NCI-H1092 treated with DMSO at 0.1 percent for 48 hours (cell line): ENCODE measurements at regions not wholly inside any gene's neighbourhood (a gene's known extent, or its start where the extent isn't known, plus 50 kb on each side); places are given as distances from the start of the nearest gene placed in this dataset.
"Not testable (repeated sequence)": the region's sequence is repeated elsewhere in the genome, so short reads cannot be mapped to it uniquely, and the experiment has no call there.

Experiments used
- DNase-seq: peaks from one replicate; lab custom pipeline; 2025; lab: John Stamatoyannopoulos, UW

- not testable (repeated sequence) for DNase-seq
These were observed 89.0 kb upstream of the RANBP6 start for GRCh38 chr9:6104406-6104805.

- DNase-seq, result not testable (repeated sequence)
These were observed 88.5 kb upstream of the RANBP6 start for GRCh38 chr9:6103911-6104310.

DNA sequence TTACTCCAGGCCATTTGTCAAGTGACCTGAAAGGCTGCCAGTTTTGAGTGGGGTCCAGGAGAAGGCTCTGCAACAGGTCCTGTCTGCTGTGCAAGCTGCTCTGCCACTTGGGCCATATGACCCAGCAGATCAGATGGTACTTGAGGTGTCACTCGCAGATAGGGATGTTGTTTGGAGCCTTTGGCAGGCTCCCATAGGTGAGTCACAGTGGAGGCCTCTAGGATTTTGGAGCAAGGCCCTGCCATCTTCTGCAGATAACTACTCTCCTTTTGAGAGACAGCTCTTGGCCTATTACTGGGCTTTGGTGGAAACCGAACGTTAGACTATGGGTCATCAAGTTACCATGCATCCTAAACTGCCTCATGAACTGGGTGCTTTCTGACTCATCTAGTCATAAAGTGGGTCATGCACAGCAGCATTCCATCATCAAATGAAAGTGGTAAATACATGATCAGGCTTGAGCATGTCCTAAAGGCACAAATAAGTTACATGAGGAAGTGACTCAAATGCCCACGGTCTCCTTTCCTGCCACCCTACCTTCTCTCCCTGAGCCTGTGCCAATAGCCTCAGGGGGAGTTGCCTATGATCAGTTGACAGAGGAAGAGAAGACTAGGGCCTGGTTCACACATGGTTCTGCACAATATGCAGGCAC is 87.0 kb upstream of the RANBP6 start:
- not testable (repeated sequence) for DNase-seq

DNA sequence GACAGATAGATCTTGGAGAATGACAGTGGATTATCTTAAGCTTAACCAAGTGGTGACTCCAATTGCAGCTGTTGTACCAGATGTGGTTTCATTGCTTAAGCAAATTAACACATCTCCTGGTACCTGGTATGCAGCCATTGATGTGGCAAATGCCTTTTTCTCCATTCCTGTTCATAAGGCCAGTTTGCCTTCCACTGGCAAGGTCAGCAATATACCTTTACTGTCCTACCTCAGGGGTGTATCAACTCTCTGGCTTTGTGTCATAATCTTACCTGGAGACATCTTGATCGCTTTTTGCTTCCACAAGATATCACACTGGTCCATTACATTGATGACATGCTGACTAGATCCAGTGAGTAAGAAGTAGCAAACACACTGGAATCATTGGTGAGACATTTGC is 86.3 kb upstream of the RANBP6 start:
- not testable (repeated sequence) for DNase-seq

DNA sequence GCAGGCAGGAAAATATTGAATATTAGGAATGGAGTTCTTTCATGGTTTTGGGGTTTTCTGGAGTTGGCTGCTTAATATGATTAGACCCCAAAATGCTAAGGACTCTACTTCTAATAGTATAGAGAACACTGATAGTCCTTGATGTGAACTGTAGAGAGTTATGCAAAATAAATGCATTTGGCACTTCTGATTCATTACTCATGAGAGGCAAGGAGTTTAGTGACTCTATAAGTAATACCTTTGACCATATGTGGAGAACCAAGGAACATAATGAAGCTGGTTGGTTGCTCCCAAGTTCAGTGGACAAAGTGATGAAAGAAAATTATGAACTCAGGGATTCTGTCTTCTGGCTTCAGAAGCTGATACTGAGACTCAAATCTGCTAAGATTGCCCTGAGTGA is 83.9 kb upstream of the RANBP6 start:
- DNase-seq, result not testable (repeated sequence)

DNA sequence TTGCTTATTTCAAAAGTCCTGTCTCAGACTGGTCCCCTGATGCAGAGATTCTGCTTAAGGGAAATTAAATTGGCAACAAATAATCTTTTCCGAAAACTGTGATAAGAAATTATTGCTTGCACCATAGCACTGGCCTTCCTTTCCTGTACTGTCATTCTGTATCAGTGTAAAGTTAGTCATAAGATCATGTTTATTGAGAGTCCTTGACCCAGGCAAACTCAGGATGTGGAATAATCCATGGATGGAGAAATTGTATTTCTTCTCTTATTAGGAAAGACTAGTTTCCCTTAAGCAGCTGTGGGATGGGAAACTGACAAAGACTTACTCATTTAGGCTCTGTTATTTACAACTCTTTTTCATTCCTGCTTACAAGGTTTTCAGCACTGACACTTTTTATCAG is 83.0 kb upstream of the RANBP6 start:
- DNase-seq, result no peak

GRCh38 chr9:6096821-6097220 is 81.4 kb upstream of the RANBP6 start:
- DNase-seq, result no peak

GRCh38 chr9:6090277-6091210 is 75.1 kb upstream of the RANBP6 start:
- DNase-seq, result no peak

DNA sequence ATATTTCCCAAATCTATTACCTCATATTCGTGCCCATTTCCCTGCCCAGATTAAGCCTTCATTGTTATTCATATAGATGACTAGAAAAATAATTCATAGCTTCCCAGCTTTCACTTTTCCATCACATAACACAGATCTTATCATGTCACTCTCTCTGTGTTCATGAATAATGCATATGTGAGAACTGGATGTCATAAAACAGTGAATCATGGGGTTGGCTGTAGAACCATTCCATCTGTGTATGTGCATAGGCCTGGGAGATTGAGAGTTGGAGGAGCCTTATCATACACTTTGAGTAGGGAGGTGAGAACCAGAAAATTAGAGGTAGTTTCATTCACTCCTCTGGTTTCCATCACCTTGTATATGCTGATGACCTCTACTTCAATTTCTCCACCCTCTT is 73.9 kb upstream of the RANBP6 start:
- DNase-seq, result no peak

- DNase-seq, result no peak
These were observed 70.7 kb upstream of the RANBP6 start for GRCh38 chr9:6086006-6086655.

- peak; percentile 97 for DNase-seq
These were observed 64.8 kb upstream of the RANBP6 start for GRCh38 chr9:6080154-6080716.

GRCh38 chr9:6079386-6079785 is 64.0 kb upstream of the RANBP6 start:
- DNase-seq, result no peak

DNA sequence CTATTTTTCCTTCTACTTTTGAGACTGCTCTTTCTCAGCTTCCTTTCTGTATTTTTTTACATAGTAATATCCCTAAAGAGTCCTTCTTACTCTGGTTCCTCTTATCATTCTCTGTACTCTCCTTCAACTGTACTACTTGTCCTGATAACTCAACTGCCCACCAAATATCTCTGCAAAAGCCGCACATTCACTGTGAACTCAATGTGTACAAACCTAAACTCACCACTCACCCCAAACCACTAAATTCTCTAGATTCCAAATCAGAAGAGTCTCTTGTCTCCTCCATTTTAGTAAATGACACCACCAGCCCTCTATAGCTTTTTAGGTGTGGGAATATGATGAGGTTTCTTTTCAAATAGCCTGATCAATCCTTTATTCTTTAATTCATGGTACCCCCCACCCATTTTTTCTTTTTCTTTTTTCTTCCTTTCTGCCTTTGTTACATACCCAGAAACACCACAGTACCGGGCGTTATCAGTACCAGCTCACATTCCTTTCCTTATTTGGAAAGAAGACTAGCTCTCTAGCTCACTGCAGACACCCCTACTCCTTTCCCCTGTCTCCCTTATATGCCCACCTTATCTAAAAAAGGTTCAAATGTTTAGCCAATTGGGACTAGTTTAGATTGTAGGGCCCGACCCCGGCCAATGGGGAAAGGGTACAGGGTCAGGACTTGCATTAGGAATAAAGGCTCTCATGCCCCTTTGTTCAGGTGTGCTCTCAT is 63.1 kb upstream of the RANBP6 start:
- DNase-seq, result no peak

GRCh38 chr9:6076851-6077250 is 61.4 kb upstream of the RANBP6 start:
- DNase-seq, result no peak

DNA sequence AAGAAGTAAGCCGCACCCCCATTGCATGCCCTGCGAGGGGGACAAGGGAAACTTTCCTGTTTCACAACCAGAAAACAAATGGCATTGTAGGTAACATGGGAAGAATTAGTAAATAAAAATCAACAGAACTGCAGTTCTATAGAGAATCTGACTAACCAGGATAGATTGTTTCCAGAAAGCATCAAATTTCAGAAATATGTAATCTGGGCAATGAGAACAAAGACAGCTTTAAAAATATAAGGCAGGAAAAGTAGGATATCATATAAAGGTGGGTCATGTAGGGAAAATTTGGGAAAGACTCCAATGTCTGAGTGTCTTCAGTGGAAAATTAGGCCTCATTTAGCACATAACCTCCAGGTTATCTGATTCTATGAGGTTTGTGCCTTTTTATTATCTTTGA is 58.3 kb upstream of the RANBP6 start:
- DNase-seq, result no peak

- no peak for DNase-seq
These were observed 57.4 kb upstream of the RANBP6 start for GRCh38 chr9:6072865-6073264.

GRCh38 chr9:6072453-6072852 is 57.0 kb upstream of the RANBP6 start:
- DNase-seq, result no peak

DNA sequence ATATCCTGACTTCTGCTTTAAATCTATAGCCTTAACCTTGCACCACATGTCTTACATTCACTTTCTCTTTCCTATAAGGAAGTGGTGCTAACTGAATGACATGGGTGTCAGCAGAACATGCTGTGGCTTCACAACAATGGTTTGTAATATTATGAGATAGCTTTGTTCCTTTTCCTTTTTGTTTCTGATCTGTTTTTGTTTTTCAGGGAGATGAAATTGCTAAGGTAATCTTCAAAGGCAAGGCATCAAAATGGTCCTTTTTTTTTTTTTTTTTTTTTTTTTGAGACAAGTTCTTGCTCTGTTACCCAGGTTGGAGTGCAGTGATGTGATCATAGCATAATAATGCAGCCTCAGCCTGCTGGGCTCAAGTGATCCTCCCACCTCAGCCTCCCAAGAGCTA is 53.6 kb upstream of the RANBP6 start:
- no peak for DNase-seq

GRCh38 chr9:6067426-6067825 is 52.0 kb upstream of the RANBP6 start:
- no peak for DNase-seq
